ENCODE measurements at regions not wholly inside any gene's neighbourhood (a gene's known extent, or its start where the extent isn't known, plus 50 kb on each side); places are given as distances from the start of the nearest gene placed in this dataset.

- no peak for TF ChIP-seq POLR2A (IDR thresholded peaks at IDR 0.05; ENCODE audit: low read depth, low read length)
- FAIRE-seq (no peak), DNase-seq (ENCODE audit: insufficient read length, low spot score) (no peak)
Measured at GRCh38 chr5:173835661-173836060, 52.5 kb upstream of the CPEB4 start.

GRCh38 chr5:173837654-173838053, 50.5 kb upstream of the CPEB4 start:
- TF ChIP-seq POLR2A (IDR thresholded peaks at IDR 0.05; ENCODE audit: low read depth, low read length) = no peak
- FAIRE-seq (no peak), DNase-seq (ENCODE audit: insufficient read length, low spot score) (no peak)
